GM18873 (cell line): ENCODE measurements at regions not wholly inside any gene's neighbourhood (a gene's known extent, or its start where the extent isn't known, plus 50 kb on each side); places are given as distances from the start of the nearest gene placed in this dataset.

Experiments
- ATAC-seq: cut with Tn5 transposase; IDR thresholded peaks from one replicate; pipeline ENCODE4 v1.9.1; 2021; ENCODE audit warnings: mild to moderate bottlenecking, moderate library complexity, moderate number of reproducible peaks; ENCODE audit not compliant: unreplicated experiment, low FRiP score

- ATAC-seq = no peak
Measured at GRCh38 chr6:77403424-77403823, 59.9 kb downstream of the HTR1B start.

DNA sequence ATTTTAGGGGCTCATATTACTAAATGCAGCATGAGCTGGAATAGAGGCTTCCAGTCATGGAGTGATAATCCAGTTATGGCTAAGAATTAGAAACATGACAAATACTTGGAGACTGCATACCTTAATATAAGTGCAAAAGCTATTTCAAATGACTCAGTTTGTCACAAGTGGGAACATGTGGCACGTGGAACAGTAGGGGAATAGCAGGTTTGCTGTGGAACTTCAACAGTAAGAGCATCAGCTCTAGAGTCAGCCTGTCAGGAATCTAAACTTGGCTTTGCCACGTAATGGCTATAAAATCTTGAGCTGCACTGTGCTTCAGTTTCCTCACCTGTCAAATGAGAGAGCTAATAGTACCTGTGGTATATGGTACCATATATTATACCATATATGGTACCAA is 62.1 kb downstream of the HTR1B start:
- ATAC-seq = no peak

- ATAC-seq = no peak
Measured at GRCh38 chr6:77397561-77397960, 65.7 kb downstream of the HTR1B start.

- no peak for ATAC-seq
Measured at GRCh38 chr6:77389402-77389801, 73.9 kb downstream of the HTR1B start.

DNA sequence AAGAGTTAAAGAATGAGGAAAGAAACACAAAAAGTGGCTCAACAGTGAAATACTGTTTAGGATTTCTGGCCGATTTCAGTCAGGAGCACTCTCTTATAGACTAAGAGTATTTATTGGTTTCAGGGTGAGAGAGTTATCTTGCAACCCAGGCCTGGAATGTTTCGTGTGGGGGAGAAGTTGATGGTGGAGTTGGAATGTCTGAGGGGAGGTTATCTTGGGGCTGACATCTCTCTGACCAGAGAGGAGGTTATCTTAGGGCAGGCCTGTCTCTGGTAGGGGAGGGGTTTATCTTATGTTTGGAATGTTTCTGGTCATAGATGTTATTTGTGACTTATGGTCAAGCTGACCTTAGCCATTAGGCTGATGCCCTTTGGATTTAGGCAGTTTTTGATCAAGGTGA is 80.3 kb downstream of the HTR1B start:
- no peak for ATAC-seq

- no peak for ATAC-seq
Measured at GRCh38 chr6:77373955-77374354, 89.3 kb downstream of the HTR1B start.

DNA sequence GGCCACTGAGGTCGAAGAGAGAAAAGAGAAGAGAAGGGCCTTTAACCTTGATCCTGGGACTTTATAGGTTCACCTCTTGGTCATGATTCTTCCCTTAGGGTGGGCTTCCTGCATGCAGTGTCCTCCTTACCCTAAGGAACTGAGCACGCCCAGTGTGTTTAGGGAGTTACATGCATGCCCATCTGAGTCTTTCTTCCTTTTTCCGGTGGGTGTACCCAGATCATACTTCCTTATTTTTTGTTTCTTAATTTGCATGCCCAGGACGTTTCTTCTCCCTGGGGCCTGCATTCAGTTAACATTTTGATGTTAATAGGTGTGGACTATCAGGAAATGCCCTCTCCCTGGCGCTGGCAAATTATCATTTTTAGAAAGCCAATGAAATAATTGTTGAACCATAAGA is 91.5 kb downstream of the HTR1B start:
- ATAC-seq = no peak

GRCh38 chr6:77368660-77369313 is 94.5 kb downstream of the HTR1B start:
- no peak for ATAC-seq

DNA sequence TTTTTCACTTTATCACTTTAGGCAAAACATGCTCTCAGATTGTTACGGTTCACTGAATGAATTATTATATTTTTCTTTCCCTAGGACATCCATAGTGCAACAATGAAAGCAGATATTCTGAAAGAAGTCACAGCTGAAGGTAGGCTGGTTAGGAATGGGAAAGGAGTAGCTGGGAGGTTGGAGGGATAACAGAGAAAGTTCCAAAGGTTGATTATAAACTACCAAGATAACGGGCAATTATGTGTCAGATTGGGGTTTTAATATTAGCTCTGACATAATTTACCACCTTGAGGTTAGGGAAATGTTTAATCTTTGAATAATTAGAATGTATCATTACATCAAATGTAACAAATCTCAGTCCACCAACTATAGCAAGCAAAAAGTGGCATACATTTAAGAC is 96.5 kb downstream of the HTR1B start:
- ATAC-seq = no peak

DNA sequence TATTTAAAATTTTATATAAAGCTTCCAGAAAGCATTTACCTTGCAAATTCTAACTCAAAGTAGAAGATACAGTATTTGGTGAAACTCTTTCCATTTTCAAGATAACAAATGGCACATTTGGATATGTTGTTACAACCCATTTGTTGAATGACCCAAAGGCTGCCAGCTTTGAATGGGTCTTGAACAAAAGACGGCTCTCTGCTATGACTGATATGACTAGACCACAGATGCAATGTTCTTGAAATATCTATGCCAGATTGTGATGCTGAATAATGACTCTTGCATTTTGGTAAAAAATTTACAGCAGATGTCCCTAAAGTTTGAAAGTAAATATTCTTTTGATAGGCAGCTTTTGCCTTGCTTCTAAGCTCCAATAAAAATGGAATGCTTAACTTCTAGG is 99.6 kb downstream of the HTR1B start:
- ATAC-seq = no peak

DNA sequence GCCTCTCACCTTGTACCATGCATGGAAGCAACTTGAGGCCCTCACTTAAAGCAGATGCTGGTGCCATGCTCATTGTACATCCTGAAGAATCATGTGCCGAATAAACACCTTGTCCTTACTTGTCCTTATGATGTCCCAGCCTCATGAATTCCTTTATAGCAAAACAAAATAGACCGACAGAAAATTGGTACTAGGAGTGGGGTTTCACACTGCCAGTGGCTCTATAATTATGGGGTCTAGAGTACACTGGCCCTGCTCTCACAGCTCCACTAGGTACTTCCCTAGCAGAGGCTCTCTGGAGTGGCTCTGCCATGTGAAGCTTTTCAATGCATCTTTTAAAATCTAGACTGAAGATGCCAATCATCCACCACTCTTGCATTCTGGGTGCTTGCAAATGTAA is 101.2 kb downstream of the HTR1B start:
- no peak for ATAC-seq

DNA sequence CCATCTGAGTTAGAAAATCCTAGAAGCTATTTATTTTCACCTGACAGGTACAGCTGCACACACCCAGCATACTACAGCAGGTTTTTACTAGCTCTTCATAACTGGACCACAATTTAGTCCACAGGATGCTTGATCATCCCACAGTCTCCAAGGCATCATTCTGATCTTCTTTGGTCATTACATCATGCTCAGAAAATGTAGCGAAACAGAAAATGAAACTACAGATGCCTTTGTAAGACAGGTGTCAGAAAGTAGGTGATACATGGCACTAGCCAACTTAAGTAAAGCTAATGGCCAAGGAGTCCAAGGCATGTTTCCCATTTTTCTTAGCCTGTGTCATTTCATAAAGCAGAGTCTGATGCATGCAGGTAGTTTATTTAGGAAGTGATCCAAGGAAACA is 102.3 kb downstream of the HTR1B start:
- no peak for ATAC-seq

DNA sequence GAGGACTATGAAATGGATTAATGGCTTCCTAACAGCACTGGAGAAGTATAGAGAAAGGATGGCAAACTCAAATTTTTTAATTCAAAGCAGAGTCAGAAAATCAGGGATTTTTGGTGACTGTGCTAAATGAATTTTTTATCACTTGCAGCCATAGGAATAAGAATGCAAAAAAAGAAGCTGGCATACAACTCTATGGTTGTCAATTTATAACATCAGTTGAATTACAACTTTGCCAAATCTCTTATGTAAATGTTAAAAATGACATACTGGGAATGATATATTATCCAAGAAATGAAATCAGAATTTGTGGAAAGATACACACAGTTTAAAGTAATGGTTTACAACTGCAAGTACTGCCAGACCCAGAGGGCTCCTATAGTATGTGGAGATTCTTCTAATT is 106.5 kb downstream of the HTR1B start:
- ATAC-seq = no peak

DNA sequence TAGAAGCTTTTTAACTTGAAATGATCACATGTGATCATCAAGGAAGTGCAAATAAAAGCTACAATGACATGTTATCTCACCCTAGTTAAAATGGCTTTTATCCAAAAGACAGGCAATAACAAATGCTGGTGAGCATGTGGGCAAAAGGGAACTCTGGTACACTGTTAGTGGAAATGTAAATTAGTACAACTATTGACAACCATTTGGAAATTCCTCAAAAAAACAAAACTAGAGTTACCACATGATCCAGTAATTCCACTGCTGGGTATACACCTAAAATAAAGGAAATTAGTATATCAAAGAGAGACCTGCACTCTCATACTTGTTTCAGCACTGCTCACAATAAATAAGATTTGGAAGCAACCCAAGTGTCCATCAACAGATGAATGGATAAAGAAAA is 108.7 kb downstream of the HTR1B start:
- no peak for ATAC-seq

DNA sequence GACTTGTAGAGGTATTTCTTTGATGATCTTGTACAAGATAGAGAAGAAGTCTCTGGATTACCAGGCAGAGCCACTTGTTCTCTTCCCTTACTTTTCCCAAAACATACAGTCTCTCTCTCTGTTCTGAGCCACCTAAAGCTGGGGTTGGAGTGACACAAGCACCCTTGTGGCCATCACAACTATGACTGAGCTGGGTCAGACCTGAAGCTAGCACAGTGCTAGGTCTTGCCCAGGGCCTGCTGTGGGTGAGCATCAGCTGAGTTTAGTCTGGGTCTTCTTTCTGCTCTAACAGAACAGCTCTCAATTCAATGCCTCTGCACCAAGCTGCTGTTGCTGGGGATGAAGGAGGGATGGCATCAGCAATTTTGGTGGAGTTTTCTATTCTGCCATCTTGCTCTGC is 110.2 kb downstream of the HTR1B start:
- no peak for ATAC-seq

DNA sequence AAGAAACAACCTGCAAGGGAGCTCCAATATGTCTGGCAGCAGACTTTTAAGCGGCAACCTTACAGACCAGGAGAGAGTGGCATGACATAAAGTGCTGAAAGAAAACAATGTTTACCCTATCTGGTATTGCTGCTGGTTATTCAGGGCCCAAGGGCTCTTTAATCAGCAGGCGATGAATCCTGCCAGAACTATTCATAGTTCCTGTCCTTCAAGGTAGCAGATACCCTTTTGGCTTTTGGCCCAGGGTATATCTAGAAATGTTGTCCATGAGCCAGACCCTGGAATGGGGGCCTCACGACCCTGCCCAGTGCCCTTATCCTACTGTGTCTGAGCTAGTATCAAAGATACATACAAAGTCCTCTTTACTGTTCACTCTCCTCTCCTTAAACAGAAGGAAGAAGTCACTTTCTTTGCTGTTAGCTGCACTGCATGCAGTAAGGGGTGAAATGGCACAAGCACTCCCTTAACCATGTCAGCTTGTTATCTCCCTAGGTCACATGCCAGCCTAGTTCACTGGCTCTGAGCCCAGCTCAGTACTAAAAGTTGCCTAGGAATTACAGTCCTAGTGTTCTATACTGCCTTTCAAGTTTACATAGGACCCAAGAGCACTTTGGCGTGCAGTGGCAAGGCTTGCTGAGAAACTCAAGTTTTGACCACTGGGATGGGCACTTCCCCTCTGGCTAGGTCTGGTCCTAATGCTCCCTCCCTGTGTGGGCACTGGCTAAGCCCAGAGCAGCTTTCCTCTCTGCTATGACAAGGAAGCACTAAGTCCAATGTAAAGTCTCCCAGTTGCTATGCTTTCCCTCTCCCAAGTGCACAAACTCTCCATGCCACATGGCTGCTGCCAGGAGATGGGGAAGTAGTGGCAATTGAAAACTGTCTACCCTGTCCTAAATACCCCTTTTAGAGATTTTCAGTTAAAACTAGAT is 122.0 kb downstream of the HTR1B start:
- no peak for ATAC-seq

DNA sequence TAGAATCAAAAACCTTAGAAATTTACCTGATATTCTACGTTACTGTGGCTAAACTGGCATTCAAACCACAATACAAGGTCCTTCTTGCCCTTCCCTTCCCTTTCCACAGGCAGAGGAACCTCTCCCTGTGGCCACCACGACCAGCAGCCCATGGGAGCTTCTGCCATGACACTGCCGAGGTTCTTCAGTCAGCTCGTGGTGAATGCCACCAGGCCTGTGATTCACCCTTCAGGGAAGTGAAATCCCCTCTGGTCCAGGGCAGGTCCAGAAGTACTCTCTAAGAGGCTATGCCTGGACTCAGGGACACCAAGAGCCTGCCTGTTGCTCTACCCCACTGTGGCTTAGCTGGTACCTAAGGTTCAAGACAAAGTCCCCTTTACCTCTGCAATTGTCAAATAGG is 123.0 kb downstream of the HTR1B start:
- ATAC-seq = no peak

- ATAC-seq = no peak
Measured at GRCh38 chr6:77339926-77340325, 123.4 kb downstream of the HTR1B start.

DNA sequence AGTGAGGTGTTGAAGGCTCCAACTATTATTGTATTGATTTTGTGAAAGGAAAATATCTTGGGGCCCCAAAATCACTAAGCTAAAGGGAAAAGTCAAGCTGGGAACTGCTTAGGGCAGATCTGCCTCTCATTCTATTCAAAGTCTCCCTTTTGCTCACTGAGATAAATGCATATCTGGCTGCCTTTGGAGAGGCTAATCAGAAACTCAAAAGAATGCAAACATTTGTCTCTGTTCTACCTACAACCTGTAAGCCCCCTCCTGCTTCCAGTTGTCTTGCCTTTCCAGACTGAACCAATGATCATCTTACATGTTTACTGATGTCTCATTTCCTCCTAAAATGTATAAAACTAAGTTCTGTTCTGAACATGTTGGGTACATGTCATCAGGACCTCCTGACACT is 125.9 kb downstream of the HTR1B start:
- ATAC-seq = no peak

DNA sequence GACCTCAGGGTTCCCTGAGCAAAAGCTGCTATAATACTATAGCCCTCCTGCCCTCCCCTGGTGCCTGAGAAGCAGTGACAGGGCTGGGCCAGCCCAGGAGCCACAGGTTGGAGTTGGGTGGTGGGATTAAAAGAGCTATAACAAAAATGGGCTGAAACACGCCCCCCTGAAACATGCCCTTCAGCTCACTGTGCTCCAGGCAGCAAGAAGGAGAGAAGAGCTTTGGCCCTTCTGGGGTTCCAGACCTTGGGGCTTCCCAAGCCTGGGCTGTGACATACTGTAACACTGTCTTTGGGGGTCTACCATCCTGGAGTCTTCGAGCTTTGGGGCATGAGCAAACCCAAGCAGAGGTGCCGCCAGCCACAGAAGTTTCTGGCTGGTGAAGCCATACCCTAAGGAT is 129.2 kb downstream of the HTR1B start:
- no peak for ATAC-seq

DNA sequence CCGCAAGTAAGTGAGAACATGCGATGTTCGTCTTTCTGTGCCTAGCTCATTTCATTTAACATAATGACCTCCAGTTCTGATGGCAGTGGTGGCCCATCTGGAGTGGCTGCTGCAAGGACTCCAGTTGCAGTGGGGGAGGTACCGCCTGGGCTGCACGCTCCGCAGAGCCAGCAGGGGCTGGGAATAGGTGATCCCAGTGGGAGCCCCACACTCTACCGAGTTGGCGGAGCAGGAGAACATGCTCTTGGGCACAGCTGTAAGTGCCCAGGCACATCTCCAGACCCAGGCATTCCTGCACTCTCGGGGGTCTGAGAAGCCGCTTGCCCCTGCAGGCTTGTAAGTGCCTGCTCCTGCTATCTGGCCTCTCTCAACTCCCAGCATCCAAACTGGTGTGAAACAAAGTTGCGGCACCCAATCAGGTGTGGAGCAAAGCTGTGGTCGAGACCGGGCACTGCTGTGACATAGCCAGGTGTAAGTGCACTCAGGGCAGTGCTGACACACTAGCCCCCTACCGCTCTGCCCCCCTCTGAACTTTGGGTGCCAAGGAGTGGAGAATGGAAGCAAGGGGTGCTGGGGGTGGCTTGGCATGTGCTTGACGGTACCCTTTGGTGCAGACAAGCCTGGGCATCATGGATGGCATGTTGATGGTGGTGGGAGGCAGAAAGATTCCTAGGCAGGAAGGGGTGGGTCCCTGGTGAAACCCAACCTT is 130.2 kb downstream of the HTR1B start:
- ATAC-seq = no peak
